HG02885 (cell line): ENCODE measurements at regions not wholly inside any gene's neighbourhood (a gene's known extent, or its start where the extent isn't known, plus 50 kb on each side); places are given as distances from the start of the nearest gene placed in this dataset.

ENCODE experiments used
- ATAC-seq: cut with Tn5 transposase; IDR thresholded peaks from one replicate; pipeline ENCODE4 v1.9.1; 2021; ENCODE audit warnings: mild to moderate bottlenecking; ENCODE audit not compliant: unreplicated experiment, poor library complexity

DNA sequence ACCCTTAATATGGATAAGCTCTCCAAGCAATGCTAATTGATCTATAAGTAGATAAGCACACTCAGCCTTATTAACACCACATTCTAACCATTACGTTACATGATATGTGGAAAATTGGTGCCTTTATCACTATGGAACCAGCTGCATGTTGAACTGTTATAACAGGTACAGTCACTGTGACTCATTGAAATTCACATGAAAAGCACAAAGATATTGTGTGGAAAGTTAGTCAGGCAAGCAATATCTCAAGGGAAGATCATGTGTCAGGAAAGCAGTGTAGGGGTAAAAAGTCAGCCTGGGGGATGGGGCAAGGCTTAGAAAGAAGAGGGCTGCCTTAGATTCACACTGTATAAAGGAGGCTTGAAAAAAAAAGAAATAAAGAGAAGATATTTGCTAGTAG is 313.7 kb upstream of the SMIM31 start:
- no peak for ATAC-seq

DNA sequence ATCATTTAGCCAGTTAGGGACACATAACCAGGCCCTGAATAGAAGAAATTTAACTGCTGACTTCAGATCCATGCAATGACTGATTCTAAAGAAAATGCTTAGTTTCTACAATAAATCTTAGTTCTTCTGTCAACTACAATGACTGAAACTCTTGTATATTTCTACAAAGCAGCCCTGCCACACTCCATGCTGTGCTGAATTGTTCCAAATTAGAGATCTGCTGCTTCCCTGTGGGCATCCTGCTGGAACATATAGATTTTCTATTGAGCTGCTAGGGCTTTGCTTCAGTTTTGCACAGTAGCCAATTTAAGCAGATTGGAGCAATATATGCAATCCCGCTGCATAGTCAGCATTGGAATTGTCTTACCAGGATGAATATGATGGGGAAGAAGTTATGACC is 312.8 kb upstream of the SMIM31 start:
- ATAC-seq, result no peak

DNA sequence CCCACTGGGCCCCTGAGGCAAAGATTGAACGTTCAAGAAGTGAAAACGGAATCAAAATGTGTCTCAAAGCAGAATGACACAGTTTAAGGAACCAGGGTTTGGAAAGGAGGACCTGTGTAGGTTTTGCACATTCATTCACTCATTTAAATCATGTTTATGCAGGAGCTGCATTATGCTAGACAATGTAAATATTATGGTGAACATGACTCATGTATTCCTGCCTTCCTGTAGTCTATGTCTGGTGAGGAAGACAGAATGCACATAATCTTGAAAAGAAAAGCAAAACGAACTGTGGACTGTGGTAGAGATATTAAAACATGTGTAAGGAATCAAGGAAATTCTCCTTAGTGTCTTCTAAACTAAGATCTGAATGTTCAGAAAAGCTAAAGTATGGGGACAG is 311.8 kb upstream of the SMIM31 start:
- no peak for ATAC-seq

DNA sequence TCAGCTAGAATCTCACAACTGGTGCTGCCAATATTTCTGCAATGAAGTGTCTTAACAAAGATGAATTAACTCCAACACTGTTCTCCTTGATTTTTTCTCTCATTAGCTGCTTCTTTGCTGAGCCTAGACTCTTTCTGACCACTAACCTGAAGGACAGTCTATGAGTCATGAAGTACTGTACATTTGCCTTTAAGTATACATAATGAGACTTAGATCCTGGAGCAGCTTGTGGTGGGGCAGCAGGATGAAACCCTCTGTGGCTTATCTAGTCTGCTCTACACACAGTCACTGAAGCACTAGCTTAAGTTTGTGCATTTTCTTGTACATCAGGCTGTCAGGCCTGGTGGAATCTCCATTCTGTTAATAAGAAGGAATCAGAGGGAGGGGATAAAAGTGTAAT is 307.4 kb upstream of the SMIM31 start:
- no peak for ATAC-seq

DNA sequence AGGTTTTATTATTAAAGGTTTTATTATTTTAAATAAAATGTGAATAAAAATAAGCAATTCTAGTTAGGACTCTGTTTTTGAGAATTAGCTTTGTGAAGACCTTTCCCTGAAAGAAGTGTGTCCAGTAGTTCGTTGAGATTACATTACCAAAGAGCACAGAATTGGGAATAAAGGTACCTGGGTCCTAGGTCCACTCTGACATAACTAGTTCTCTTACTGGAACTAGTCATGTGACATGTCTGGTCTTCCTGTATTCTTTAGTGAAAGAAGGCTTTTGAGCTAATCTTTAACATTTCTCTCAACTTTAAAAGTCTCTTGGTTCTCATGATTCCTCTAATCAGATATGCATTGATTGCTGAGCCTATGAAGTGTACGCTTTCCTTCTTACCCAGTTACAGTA is 292.0 kb upstream of the SMIM31 start:
- ATAC-seq, result no peak

DNA sequence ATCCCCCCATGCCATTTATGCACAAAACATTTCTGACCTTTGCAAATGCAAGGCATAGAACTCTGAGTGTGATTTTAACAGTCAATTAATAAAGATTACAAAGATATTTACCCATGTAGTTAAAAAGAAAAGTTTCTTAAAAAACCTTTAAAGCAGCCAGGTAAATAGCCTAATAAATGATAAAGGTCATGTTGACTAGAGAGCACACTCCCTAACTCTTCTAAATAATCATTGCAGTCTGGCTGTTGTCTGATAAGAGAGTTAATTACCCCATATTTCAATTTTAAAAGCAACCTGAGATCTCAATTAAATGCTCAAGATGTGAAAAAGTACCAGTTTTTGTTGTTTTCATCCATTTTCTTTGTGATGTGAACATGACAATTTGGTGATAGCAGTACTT is 291.5 kb upstream of the SMIM31 start:
- ATAC-seq, result no peak

DNA sequence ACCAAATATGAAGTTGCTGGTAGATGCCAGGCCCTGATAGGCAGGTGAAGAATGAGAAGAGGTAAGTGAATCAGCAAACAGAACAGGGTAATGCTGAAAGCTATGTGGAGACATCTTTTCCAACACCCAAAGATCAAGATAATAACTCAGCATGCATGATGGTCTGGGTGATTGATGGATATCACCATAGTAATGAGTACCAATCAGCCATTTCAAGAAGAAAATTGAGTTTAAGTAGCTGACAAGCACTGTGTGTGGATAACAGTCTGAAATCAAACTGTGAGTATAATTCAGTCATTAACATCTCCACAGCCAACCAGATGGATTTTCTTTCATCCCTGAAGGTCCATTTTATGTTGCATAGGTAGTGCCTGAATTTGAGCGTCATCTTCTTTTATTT is 289.6 kb upstream of the SMIM31 start:
- no peak for ATAC-seq

DNA sequence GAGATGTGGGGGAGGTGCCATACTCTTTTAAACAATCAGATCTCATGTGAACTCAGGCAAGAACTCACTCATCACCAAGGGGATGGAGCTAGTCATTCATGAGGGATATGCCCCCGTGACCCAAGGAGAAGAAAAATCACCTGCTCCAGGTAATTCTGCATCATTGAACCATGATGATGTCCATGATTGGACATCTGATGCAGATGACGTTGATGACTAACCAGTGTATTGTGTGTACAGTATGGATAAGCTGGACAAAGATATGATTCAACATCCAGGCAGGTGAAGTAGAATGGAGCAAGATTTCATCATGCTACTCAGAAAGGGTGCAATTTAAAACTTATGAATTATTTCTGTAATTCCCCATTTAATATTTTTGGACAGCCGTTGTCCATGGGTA is 286.4 kb upstream of the SMIM31 start:
- ATAC-seq, result no peak

DNA sequence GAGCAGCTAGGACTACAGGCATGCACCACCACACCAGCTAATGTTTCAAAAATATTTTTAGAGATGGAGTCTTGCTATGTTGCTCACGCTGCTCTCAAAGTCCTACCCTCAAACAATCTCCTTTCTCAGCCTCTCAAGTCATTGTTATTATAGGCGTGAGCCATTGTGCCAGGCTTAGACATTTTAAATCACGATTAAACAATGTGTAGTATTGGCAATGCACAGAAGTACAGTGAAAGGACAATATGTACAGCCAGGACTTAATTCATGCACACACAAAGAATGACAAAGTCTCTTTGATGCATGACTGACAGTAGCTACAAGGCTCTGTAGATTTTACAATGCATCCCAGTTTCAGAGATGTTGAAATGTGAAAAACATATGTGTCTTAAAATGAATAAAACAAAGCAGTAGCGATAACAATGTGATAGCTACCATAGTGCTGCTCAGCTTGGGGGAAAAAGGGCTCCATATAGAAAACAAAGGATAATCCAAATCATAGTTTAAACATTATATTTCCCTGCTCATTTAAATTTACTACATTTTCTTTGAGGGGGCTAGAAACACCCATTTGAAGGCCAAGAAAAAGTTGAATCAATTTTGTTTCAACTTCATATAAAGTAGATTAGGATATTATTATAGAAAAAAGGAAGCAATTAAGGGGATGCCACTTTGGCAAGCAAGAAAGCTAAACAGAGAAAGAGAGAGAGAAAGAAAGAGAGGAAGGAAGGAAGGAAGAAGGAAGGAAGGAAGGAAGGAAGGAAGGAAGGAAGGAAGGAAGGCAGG is 272.4 kb upstream of the SMIM31 start:
- ATAC-seq, result no peak

DNA sequence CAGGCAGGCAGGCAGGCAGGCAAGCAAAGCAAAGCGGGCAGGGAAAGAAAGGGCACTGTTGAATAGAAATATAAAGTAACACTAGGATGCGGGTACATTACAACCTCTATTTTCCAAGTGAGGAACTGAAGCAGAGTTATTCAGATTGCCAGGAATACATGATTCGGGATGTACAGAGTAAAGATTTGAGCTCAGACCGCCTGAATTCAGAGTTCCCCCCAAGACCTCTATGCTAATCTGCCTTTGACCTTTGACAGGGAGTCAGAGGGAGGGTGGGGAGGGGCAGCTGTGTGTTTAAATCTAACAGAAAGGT is 271.9 kb upstream of the SMIM31 start:
- ATAC-seq, result no peak

DNA sequence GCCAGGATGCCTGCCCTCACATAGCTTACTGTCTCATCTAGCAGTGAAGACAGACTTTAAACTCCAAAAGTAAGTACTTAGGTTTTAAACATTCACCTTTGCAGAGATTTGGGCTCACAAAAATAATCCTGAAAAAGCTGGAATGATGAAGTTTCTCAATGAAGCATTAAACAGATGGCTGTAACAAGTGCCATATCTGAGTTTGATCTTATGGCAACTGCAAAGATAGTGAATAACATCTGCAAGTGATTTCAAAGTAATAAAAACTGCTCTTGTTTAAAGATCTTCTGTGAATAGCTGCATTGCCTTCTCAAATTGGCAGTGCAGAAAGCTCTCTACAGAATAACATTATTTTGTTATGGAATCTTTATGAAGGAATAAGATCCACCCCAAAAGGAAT is 271.2 kb upstream of the SMIM31 start:
- no peak for ATAC-seq

DNA sequence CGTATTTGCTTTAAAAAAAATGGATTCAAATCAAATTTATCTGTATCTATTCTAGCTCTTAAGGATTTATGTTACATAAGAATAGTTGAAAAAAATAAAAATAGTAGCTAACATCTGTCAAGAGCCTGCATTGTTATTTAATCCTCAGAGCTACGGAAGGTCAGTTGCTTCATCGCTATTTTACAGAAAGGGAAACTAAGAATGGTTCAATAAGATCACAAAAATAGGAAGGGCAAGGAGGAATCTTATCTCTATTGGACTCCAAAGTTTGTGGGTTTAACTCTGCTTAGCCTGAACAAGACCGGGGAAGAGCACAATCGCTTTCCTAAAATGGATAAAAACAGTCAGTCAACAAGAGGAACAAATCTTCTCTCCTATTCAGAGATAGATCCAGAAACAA is 270.2 kb upstream of the SMIM31 start:
- ATAC-seq, result no peak

DNA sequence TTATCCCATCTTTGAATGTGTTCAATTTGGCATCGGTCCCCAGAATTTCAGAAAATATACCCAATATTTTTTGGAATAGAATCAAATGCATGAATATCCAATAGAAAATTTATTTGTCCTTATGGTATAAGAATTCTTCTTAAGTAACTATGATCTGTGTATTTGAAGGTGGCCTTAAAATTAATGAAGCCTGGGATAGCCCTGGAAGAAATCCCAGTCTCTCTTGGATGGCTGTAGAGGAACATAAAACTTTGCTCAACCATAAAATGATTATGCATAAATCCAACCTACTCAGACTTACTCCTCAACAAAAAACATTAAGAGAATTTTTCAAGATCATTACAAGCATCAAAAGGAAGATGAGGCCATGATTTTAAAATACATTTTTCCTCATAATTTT is 269.4 kb upstream of the SMIM31 start:
- ATAC-seq, result no peak

DNA sequence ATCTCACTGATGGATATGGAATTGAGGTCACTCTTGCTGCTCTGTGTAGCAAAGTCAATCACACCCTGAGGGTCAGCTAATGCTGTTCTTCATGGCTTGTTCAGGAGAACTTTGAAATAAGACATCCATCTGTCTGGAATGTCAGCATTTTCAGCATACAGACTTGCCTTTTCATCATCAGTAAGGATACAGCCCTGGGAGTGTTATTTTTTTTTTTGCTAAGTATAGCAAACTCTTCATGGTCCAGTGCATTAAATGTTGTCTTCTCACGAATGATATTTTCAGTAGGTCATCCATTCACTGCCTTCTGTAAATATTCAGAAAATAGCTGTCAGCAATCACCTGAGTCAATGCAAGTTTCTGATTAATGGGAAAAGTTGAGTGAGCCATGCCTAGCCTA is 268.8 kb upstream of the SMIM31 start:
- ATAC-seq, result no peak

DNA sequence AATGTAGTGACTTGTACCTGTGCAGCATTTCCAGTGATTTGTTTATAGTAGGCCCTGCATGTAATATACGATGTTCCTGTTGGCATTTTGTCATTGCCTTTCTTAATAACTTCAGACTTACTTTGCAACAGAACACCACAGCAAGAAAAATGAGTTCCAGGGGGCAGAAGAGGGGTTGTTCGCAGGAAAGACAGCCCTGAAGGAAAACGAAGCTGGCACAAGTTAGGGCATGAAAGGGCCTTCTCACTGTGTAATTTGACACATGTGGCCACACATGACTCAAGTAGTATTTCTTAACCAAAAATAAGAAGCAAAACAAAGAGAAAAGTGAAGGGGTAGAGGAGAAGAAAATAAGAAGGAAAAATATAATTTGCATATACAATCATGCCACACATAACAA is 265.8 kb upstream of the SMIM31 start:
- no peak for ATAC-seq

DNA sequence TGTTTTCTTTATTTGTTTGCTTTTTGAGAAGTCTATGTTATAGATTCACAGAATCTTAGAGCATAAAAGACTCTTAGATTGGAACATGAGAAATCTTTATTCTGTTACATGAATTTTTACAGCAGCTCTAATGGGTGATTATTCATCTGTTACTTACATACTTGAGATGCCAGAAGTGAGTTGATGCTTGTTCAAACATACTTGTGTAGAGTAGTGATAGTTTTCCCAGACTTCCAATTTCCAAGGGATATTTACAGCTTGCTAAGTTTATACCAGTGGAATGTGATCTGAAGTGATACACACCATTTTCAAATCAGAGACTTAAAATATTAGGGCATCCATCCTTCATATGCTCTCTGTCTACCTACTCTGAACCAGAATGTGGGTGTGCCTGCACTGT is 252.9 kb upstream of the SMIM31 start:
- ATAC-seq, result no peak

DNA sequence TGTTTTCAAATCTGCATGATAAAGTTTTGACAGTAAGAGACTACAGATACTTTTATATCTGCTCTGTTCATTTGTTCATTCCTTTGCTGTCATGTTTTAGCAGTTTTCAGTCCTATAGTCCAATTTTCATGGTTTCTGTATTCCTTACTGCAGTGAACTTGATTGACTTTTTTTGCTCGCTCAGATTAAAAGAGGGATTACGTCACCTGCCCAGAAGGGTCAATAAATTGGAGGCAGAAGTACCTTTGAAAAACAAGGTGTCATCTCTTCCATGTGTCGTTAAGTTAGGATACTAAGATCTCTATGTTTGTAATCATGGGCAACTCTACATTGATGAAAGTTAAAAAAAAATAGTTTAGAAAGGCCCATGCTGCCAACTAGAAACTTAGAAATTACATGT is 250.1 kb upstream of the SMIM31 start:
- no peak for ATAC-seq

DNA sequence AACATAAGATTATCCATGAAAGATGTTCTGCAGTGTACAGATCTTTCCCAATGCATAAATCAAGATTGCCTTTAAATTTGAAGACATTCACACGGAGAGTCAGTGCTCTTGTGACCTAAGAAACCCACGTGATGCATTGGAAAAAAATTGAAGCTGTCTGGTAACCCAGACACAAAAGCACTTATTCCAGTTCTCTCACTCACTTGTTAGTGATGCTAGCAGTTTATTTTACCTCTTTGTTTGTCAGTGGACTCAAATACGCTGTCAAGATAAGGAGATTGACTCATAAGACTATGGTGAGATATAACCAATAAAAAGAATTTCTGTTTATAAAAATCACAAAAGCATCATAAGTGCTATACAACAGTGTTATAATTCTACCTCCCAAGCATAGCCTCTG is 245.8 kb upstream of the SMIM31 start:
- ATAC-seq, result no peak

DNA sequence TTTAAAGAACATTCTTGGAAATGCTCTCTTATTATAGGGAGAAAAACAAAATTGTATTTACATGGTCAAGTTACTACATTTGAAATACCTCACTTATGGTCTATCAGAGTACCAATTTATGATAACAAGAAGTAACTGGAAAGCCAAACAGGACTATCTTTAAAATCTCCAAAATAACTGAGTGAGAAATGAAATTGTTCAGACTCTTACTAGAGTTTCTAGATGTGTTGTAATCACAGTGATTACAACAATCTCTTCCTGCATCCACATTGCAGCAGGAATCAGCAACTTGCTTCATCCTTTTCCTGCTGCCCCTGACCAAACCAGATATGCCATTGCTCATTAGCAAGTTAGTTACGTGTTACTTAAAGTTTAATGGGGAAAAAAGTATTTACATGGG is 245.2 kb upstream of the SMIM31 start:
- no peak for ATAC-seq

DNA sequence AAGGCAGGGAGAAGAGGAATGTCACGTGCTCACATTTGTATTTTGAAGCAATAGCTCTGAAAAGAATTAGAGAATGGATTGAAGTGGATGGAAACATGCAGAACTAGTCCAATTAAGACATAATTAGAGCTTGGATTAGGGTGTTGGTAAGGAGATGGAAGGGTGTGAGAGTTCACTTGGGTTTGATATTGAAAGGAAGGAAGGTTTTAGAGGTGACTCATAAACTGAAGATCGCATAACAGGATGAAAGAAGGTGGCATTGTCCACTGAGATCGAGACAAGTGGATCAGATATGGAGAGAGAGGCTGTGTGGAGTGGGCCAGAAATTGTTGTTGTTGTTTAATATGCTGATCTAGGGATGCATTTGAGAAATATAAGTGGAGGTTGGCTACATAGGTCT is 244.0 kb upstream of the SMIM31 start:
- no peak for ATAC-seq

DNA sequence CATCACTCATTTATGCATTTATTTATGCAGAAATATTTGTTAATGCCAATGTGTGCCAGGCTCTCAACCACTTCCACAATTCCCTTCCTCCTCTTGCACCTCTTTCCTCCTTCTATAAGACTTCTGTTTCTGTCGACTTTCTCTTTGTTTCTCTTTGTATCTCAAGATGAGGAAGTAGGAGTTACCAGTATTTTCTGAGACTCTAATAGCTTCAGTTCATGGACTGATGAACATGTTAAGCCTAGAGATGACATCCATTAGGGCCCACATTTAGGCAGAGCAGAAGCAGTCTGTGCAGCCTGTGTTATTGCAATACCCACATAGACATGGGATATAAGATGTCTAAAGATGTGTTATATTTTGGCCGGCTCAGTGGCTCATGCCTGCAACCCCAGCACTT is 241.8 kb upstream of the SMIM31 start:
- ATAC-seq, result no peak

DNA sequence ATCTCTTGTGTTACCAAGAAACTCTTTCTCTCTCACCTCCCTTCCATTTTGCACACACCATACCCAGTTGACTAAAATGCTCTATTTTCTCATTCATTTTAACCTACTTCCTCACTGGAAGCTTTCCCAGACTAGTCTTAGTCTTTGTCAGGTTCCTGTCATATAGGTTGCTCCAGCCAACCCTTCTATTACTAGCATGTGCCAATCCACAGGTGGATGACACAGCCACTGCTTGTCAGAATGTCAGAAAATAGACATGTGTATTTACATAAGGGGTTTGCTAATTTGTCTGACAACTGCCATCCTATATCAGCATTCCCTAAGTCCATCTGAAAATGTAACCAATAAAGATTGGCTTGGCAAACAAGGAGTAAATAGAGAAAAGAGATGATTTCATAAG is 239.2 kb upstream of the SMIM31 start:
- no peak for ATAC-seq

DNA sequence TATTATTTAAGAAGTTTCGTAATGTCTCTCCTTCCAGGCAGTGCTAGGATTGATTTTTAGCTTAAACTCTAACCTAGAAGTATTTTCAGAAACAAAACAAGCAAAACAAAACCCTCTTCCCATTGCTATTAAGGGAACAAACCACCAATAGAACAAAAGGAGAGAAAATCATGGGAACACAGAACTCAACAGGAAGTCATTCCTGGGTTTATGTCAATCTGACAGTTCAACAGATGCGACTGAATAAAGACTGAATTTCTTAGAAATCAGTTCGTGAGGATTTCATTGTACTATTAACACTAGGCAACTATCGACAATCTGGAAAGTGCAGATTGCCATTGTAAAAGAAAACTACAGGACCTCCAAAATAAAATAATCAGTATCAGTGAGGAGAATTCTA is 229.1 kb upstream of the SMIM31 start:
- ATAC-seq, result no peak
